Subcutaneous abdominal adipose tissue (tissue), 5 donors: ENCODE measurements at regions not wholly inside any gene's neighbourhood (a gene's known extent, or its start where the extent isn't known, plus 50 kb on each side); places are given as distances from the start of the nearest gene placed in this dataset.

Experiments used
- H3K27ac ChIP-seq: one replicate; pipeline ENCODE4 v1.7.0; 2013; ENCODE audit warnings: low read depth, mild to moderate bottlenecking, inconsistent platforms, low read length, moderate library complexity
- H3K27me3 ChIP-seq, 5 donors: one replicate each; pipeline ENCODE4 v1.7.0; 2013; ENCODE audit warnings: low read length in 5 of 5, inconsistent platforms in 1 of 5; ENCODE audit not compliant: control insufficient read depth in 5 of 5, insufficient read depth in 4 of 5
- H3K36me3 ChIP-seq, 5 donors: one replicate each; pipeline ENCODE4 v1.7.0; 2013; ENCODE audit warnings: low read length in 5 of 5; ENCODE audit not compliant: control insufficient read depth in 5 of 5, insufficient read depth in 5 of 5
- H3K4me1 ChIP-seq, 5 donors: one replicate each; pipeline ENCODE4 v1.7.0; 2013; ENCODE audit warnings: low read length in 5 of 5, mild to moderate bottlenecking in 3 of 5, moderate library complexity in 1 of 5; ENCODE audit not compliant: control insufficient read depth in 5 of 5, insufficient read depth in 5 of 5
- H3K4me3 ChIP-seq, 5 donors: one replicate each; pipeline ENCODE4 v1.7.0; 2013; ENCODE audit warnings: low read length in 5 of 5, low read depth in 1 of 5
- H3K9ac ChIP-seq, 5 donors: one replicate each; pipeline ENCODE4 v1.7.0; 2013; ENCODE audit warnings: low read length in 5 of 5, mild to moderate bottlenecking in 4 of 5, moderate library complexity in 3 of 5
- H3K9me3 ChIP-seq, 5 donors: one replicate each; pipeline ENCODE4 v1.7.0; 2013; ENCODE audit warnings: low read length in 5 of 5; ENCODE audit not compliant: control insufficient read depth in 5 of 5
- donor health status: healthy.
- donor health status: healthy.
- donor health status: healthy.
- donor health status: healthy.
- donor health status: healthy.

- no peak overlapping the region for H3K4me3 ChIP-seq
- no peak overlapping the region for H3K27ac ChIP-seq
- H3K4me1 ChIP-seq = peaks cover 0 to 10% (median 4%) of the 10 kb centered on the region in 5 donors
- H3K36me3 ChIP-seq = no peaks in the 10 kb centered on the region
- H3K9me3 ChIP-seq = peaks cover 0 to 2% (median 0%) of the 10 kb centered on the region in 5 donors
- no peak overlapping the region for H3K9ac ChIP-seq
- no peaks in the 10 kb centered on the region for H3K27me3 ChIP-seq
Observed at GRCh38 chr4:65152205-65152604, 518.1 kb downstream of the EPHA5 start.

- Histone ChIP-seq H3K4me3 (no peak overlapping the region), H3K27me3 (no peaks in the 10 kb centered on the region), H3K36me3 (no peaks in the 10 kb centered on the region), H3K4me1 (no peaks in the 10 kb centered on the region), H3K27ac (no peak overlapping the region), H3K9me3 (peaks cover 0 to 16% (median 9%) of the 10 kb centered on the region in 5 donors), H3K9ac (no peak overlapping the region)
Observed at GRCh38 chr4:65139998-65140397, 530.3 kb downstream of the EPHA5 start.

GRCh38 chr4:65126200-65126599, 544.1 kb downstream of the EPHA5 start:
- no peak overlapping the region for H3K9ac ChIP-seq
- no peak overlapping the region for H3K4me3 ChIP-seq
- no peaks in the 10 kb centered on the region for H3K36me3 ChIP-seq
- H3K27me3 ChIP-seq = no peaks in the 10 kb centered on the region
- no peaks in the 10 kb centered on the region for H3K4me1 ChIP-seq
- peaks cover 0 to 3% (median 0%) of the 10 kb centered on the region in 5 donors for H3K9me3 ChIP-seq
- H3K27ac ChIP-seq = no peak overlapping the region

GRCh38 chr4:65120287-65120686, 550.0 kb downstream of the EPHA5 start:
- no peaks in the 10 kb centered on the region for H3K4me1 ChIP-seq
- H3K27me3 ChIP-seq = no peaks in the 10 kb centered on the region
- H3K27ac ChIP-seq = no peak overlapping the region
- no peak overlapping the region for H3K9ac ChIP-seq
- H3K36me3 ChIP-seq = no peaks in the 10 kb centered on the region
- no peaks in the 10 kb centered on the region for H3K9me3 ChIP-seq
- no peak overlapping the region for H3K4me3 ChIP-seq

GRCh38 chr4:65102419-65102818, 567.9 kb downstream of the EPHA5 start:
- no peaks in the 10 kb centered on the region for H3K4me1 ChIP-seq
- H3K9me3 ChIP-seq = no peaks in the 10 kb centered on the region
- no peaks in the 10 kb centered on the region for H3K36me3 ChIP-seq
- no peaks in the 10 kb centered on the region for H3K27me3 ChIP-seq
- H3K9ac ChIP-seq = no peak overlapping the region
- no peak overlapping the region for H3K27ac ChIP-seq
- no peak overlapping the region for H3K4me3 ChIP-seq

- Histone ChIP-seq H3K27ac (no peak overlapping the region), H3K4me3 (no peak overlapping the region), H3K9ac (no peak overlapping the region), H3K27me3 (peaks cover 0 to 2% (median 0%) of the 10 kb centered on the region in 5 donors), H3K4me1 (no peaks in the 10 kb centered on the region), H3K36me3 (no peaks in the 10 kb centered on the region), H3K9me3 (peaks cover 0 to 3% (median 2%) of the 10 kb centered on the region in 5 donors)
Observed at GRCh38 chr4:65096630-65097029, 573.7 kb downstream of the EPHA5 start.

- Histone ChIP-seq H3K4me3 (no peak overlapping the region), H3K9ac (no peak overlapping the region)
Observed at GRCh38 chr4:65089666-65090065, 580.6 kb downstream of the EPHA5 start.

GRCh38 chr4:65083076-65083475, 587.2 kb downstream of the EPHA5 start:
- H3K36me3 ChIP-seq = no peaks in the 10 kb centered on the region
- no peak overlapping the region for H3K4me3 ChIP-seq
- H3K27me3 ChIP-seq = no peaks in the 10 kb centered on the region
- H3K27ac ChIP-seq = no peak overlapping the region
- no peak overlapping the region for H3K9ac ChIP-seq
- H3K4me1 ChIP-seq = no peaks in the 10 kb centered on the region
- no peaks in the 10 kb centered on the region for H3K9me3 ChIP-seq

More at GRCh38 chr4:65089666-65090065, 580.6 kb downstream of the EPHA5 start:
- no peaks in the 10 kb centered on the region for H3K9me3 ChIP-seq
- no peaks in the 10 kb centered on the region for H3K36me3 ChIP-seq
- H3K4me1 ChIP-seq = no peaks in the 10 kb centered on the region
- no peak overlapping the region for H3K27ac ChIP-seq
- H3K27me3 ChIP-seq = no peaks in the 10 kb centered on the region

- Histone ChIP-seq H3K9ac (no peak overlapping the region), H3K27ac (no peak overlapping the region), H3K9me3 (peaks cover 0 to 3% (median 0%) of the 10 kb centered on the region in 5 donors), H3K36me3 (no peaks in the 10 kb centered on the region), H3K27me3 (no peaks in the 10 kb centered on the region), H3K4me3 (no peak overlapping the region), H3K4me1 (no peaks in the 10 kb centered on the region)
Observed at GRCh38 chr4:65071564-65071963, 598.7 kb downstream of the EPHA5 start.

- Histone ChIP-seq H3K9me3 (peaks cover 0 to 3% (median 0%) of the 10 kb centered on the region in 5 donors), H3K4me3 (no peak overlapping the region), H3K27me3 (no peaks in the 10 kb centered on the region), H3K4me1 (no peaks in the 10 kb centered on the region), H3K36me3 (no peaks in the 10 kb centered on the region), H3K9ac (no peak overlapping the region), H3K27ac (no peak overlapping the region)
Observed at GRCh38 chr4:65069177-65069576, 601.1 kb downstream of the EPHA5 start.

- H3K4me1 ChIP-seq = no peaks in the 10 kb centered on the region
- H3K9me3 ChIP-seq = peaks cover 0 to 3% (median 0%) of the 10 kb centered on the region in 5 donors
- H3K36me3 ChIP-seq = no peaks in the 10 kb centered on the region
- no peaks in the 10 kb centered on the region for H3K27me3 ChIP-seq
- H3K9ac ChIP-seq = no peak overlapping the region
- H3K4me3 ChIP-seq = no peak overlapping the region
- no peak overlapping the region for H3K27ac ChIP-seq
Observed at GRCh38 chr4:65066106-65066505, 604.2 kb downstream of the EPHA5 start.
